HFFc6 (cell line): ENCODE measurements at regions not wholly inside any gene's neighbourhood (a gene's known extent, or its start where the extent isn't known, plus 50 kb on each side); places are given as distances from the start of the nearest gene placed in this dataset.

Source experiments
- DNase-seq: peaks from one replicate; pipeline ENCODE4 v3.0.0-alpha.2; 2018
- H3K27ac Mint-ChIP-seq: 2 replicates; pipeline ENCODE4 v1.8.0; 2020; ENCODE audit warnings: mild to moderate bottlenecking, mixed read lengths
- H3K27me3 Mint-ChIP-seq: 2 replicates; pipeline ENCODE4 v1.8.0; 2021; ENCODE audit warnings: mild to moderate bottlenecking, moderate library complexity, mixed read lengths; ENCODE audit not compliant: insufficient read depth
- H3K36me3 Mint-ChIP-seq: 2 replicates; pipeline ENCODE4 v1.8.0; 2021; ENCODE audit warnings: low read depth, mixed read lengths
- H3K4me1 Mint-ChIP-seq: 2 replicates; pipeline ENCODE4 v1.8.0; 2020; ENCODE audit warnings: low read depth, mixed read lengths
- H3K4me3 Mint-ChIP-seq: 2 replicates; pipeline ENCODE4 v1.8.0; 2020; ENCODE audit warnings: mild to moderate bottlenecking, moderate library complexity, mixed read lengths
- H3K9me3 Mint-ChIP-seq: 2 replicates; pipeline ENCODE4 v1.8.0; 2020; ENCODE audit warnings: mild to moderate bottlenecking, mixed read lengths
- CTCF ChIP-seq: fragments of 200-600 bp; sonication (generic); IDR thresholded peaks from 2 replicates; pipeline ENCODE4 v1.5.0; 2021; ENCODE audit warnings: antibody characterized with exemption, mild to moderate bottlenecking

- Mint-ChIP-seq H3K9me3 (no peaks in the 10 kb centered on the region), H3K27me3 (peaks cover 27% of the 10 kb centered on the region), H3K4me1 (no peaks in the 10 kb centered on the region), H3K36me3 (no peaks in the 10 kb centered on the region), H3K4me3 (no peak overlapping the region), H3K27ac (no peak overlapping the region)
- no peak for TF ChIP-seq CTCF
- DNase-seq, result no peak
Measured at GRCh38 chr20:24730750-24731149, 218.3 kb upstream of the CST7 start.

DNA sequence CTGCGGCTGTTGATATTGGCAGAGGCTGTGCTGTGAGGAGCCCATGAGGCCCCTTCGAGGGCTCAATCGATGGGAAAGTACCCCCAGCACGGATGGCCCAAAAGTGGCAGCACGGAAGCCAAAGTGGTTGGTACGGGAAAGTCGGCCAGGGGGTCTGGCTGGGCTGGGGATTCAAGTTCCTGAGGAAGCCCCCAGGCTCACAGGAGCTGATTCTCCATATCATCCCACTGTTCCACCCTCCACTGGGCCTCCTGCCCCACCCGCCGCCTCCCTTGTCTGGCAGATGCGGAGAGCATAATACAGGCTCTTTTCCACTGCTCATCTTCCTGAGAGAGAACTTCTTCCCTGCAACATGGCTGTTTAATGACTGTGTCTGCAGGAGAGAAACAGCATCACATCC, 217.8 kb upstream of the CST7 start:
- Mint-ChIP-seq H3K4me3 (no peak overlapping the region), H3K4me1 (no peaks in the 10 kb centered on the region), H3K36me3 (no peaks in the 10 kb centered on the region), H3K27me3 (peaks cover 24% of the 10 kb centered on the region), H3K9me3 (no peaks in the 10 kb centered on the region), H3K27ac (no peak overlapping the region)
- TF ChIP-seq CTCF, result no peak
- DNase-seq, result no peak

DNA sequence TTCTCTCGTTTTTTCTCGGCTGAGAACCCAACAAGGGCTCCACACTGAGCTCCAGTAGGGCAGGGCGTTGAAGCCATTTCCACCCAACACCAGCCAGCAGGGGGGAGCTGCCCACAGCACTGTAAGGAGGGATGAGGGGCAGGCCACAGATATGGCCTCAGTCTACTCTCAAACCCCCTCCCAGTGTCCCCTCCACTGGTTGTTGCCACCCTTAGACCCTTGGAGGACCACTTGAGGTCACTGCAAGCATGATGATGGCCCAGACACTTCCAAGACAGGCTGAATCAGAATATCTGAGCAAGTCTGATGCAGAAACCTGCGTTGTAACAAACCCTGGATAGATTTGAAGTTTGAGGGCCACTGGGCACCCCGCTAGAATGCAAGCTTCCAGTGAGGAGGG, 217.0 kb upstream of the CST7 start:
- no peak for TF ChIP-seq CTCF
- Mint-ChIP-seq H3K36me3 (no peaks in the 10 kb centered on the region), H3K27me3 (peaks cover 24% of the 10 kb centered on the region), H3K4me1 (no peaks in the 10 kb centered on the region), H3K4me3 (no peak overlapping the region), H3K27ac (no peak overlapping the region), H3K9me3 (no peaks in the 10 kb centered on the region)
- DNase-seq, result no peak

GRCh38 chr20:24732599-24732998, 216.5 kb upstream of the CST7 start:
- H3K4me3 Mint-ChIP-seq, result no peak overlapping the region
- no peak for DNase-seq
- H3K36me3 Mint-ChIP-seq, result no peaks in the 10 kb centered on the region
- H3K9me3 Mint-ChIP-seq, result no peaks in the 10 kb centered on the region
- no peaks in the 10 kb centered on the region for H3K4me1 Mint-ChIP-seq
- TF ChIP-seq CTCF, result no peak
- H3K27me3 Mint-ChIP-seq, result peaks cover 24% of the 10 kb centered on the region
- no peak overlapping the region for H3K27ac Mint-ChIP-seq

- Mint-ChIP-seq H3K27me3 (peaks cover 24% of the 10 kb centered on the region), H3K9me3 (no peaks in the 10 kb centered on the region), H3K36me3 (no peaks in the 10 kb centered on the region), H3K4me3 (no peak overlapping the region), H3K4me1 (no peaks in the 10 kb centered on the region), H3K27ac (no peak overlapping the region)
- DNase-seq, result no peak
- no peak for TF ChIP-seq CTCF
Measured at GRCh38 chr20:24733416-24733815, 215.7 kb upstream of the CST7 start.

GRCh38 chr20:24734139-24734538, 214.9 kb upstream of the CST7 start:
- Mint-ChIP-seq H3K27ac (no peak overlapping the region), H3K4me3 (no peak overlapping the region), H3K36me3 (no peaks in the 10 kb centered on the region), H3K4me1 (peaks cover 3% of the 10 kb centered on the region; the same call in 1 of the 2 replicates), H3K9me3 (no peaks in the 10 kb centered on the region), H3K27me3 (peaks cover 24% of the 10 kb centered on the region)
- no peak for TF ChIP-seq CTCF
- no peak for DNase-seq
